ENCODE measurements at regions not wholly inside any gene's neighbourhood (a gene's known extent, or its start where the extent isn't known, plus 50 kb on each side); places are given as distances from the start of the nearest gene placed in this dataset.

GRCh38 chr17:70271200-70271599 is 101.9 kb downstream of the KCNJ2 start:
- no peaks in the 10 kb centered on the region for H3F3A ChIP-seq (ENCODE audit: low read depth)
- H3K4me3 ChIP-seq (ENCODE audit: low read length, poor library complexity, severe bottlenecking) = no peak overlapping the region
- H2AFZ ChIP-seq (ENCODE audit: low read length) = no peak overlapping the region
- no peaks in the 10 kb centered on the region for H3K4me1 ChIP-seq (ENCODE audit: insufficient read depth, low read length, poor library complexity, severe bottlenecking)
- no peaks in the 10 kb centered on the region for H3K9me2 ChIP-seq (replicated peaks; ENCODE audit: low read depth, low read length)
- TF ChIP-seq EZH2phosphoT487 (IDR thresholded peaks at IDR 0.05; ENCODE audit: borderline replicate concordance) (no peak), CTCF (conservative IDR thresholded peaks at IDR 0.05; ENCODE audit: low read length) (no peak)
- H3K9ac ChIP-seq (ENCODE audit: low read depth, low read length, poor library complexity, severe bottlenecking) = no peak overlapping the region
- no peaks in the 10 kb centered on the region for H3K9me3 ChIP-seq (ENCODE audit: insufficient read depth, low read depth, low read length)
- H3K4me2 ChIP-seq (ENCODE audit: low read depth, low read length, poor library complexity, severe bottlenecking) = no peak overlapping the region
- no peaks in the 10 kb centered on the region for H3K27me3 ChIP-seq (ENCODE audit: insufficient read depth, low read length, poor library complexity, severe bottlenecking)
- H3K36me3 ChIP-seq (ENCODE audit: insufficient read depth, low read length) = no peaks in the 10 kb centered on the region
- H4K20me1 ChIP-seq (ENCODE audit: insufficient read depth, low read length, poor library complexity, severe bottlenecking) = no peaks in the 10 kb centered on the region
- H3K79me2 ChIP-seq (ENCODE audit: insufficient read depth, low read length) = no peaks in the 10 kb centered on the region

GRCh38 chr17:70271672-70272071 is 102.3 kb downstream of the KCNJ2 start:
- Histone ChIP-seq H3K4me1 (ENCODE audit: insufficient read depth, low read length, poor library complexity, severe bottlenecking) (no peaks in the 10 kb centered on the region), H3K9ac (ENCODE audit: low read depth, low read length, poor library complexity, severe bottlenecking) (no peak overlapping the region), H3K27me3 (ENCODE audit: insufficient read depth, low read length, poor library complexity, severe bottlenecking) (no peaks in the 10 kb centered on the region), H3F3A (ENCODE audit: low read depth) (no peaks in the 10 kb centered on the region), H3K9me3 (ENCODE audit: insufficient read depth, low read depth, low read length) (no peaks in the 10 kb centered on the region), H2AFZ (ENCODE audit: low read length) (no peak overlapping the region), H3K79me2 (ENCODE audit: insufficient read depth, low read length) (no peaks in the 10 kb centered on the region), H3K4me3 (ENCODE audit: low read length, poor library complexity, severe bottlenecking) (no peak overlapping the region), H4K20me1 (ENCODE audit: insufficient read depth, low read length, poor library complexity, severe bottlenecking) (no peaks in the 10 kb centered on the region), H3K36me3 (ENCODE audit: insufficient read depth, low read length) (no peaks in the 10 kb centered on the region), H3K9me2 (replicated peaks; ENCODE audit: low read depth, low read length) (no peaks in the 10 kb centered on the region), H3K4me2 (ENCODE audit: low read depth, low read length, poor library complexity, severe bottlenecking) (no peak overlapping the region)
- no peak for TF ChIP-seq EZH2phosphoT487 (IDR thresholded peaks at IDR 0.05; ENCODE audit: borderline replicate concordance)
- no peak for TF ChIP-seq CTCF (conservative IDR thresholded peaks at IDR 0.05; ENCODE audit: low read length)

DNA sequence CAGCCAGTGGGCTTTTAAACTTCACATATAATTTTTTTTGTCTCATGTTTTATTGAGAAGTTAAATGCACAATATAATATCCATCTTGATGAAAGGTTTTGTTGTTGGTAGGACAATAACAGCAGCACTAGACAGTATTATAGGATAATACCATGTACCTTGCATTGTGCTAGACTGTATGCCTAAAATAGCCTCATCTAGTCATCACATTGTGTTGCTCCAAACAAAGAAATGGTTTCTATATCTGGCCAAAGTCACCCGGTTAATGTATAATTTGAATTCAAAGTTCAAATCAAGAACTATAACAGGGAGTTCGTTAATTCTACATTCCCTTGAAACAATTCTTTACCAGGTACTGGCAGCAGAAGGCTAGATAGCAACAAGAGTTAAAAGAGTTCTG is 104.9 kb downstream of the KCNJ2 start:
- no peak overlapping the region for H3K4me3 ChIP-seq (ENCODE audit: low read length, poor library complexity, severe bottlenecking)
- H4K20me1 ChIP-seq (ENCODE audit: insufficient read depth, low read length, poor library complexity, severe bottlenecking) = no peaks in the 10 kb centered on the region
- no peaks in the 10 kb centered on the region for H3F3A ChIP-seq (ENCODE audit: low read depth)
- no peaks in the 10 kb centered on the region for H3K36me3 ChIP-seq (ENCODE audit: insufficient read depth, low read length)
- no peak overlapping the region for H3K4me2 ChIP-seq (ENCODE audit: low read depth, low read length, poor library complexity, severe bottlenecking)
- H3K79me2 ChIP-seq (ENCODE audit: insufficient read depth, low read length) = no peaks in the 10 kb centered on the region
- H3K9ac ChIP-seq (ENCODE audit: low read depth, low read length, poor library complexity, severe bottlenecking) = no peak overlapping the region
- H2AFZ ChIP-seq (ENCODE audit: low read length) = no peak overlapping the region
- no peaks in the 10 kb centered on the region for H3K9me3 ChIP-seq (ENCODE audit: insufficient read depth, low read depth, low read length)
- H3K27me3 ChIP-seq (ENCODE audit: insufficient read depth, low read length, poor library complexity, severe bottlenecking) = no peaks in the 10 kb centered on the region
- no peak for TF ChIP-seq CTCF (conservative IDR thresholded peaks at IDR 0.05; ENCODE audit: low read length)
- no peak for TF ChIP-seq EZH2phosphoT487 (IDR thresholded peaks at IDR 0.05; ENCODE audit: borderline replicate concordance)
- H3K9me2 ChIP-seq (replicated peaks; ENCODE audit: low read depth, low read length) = no peaks in the 10 kb centered on the region
- H3K4me1 ChIP-seq (ENCODE audit: insufficient read depth, low read length, poor library complexity, severe bottlenecking) = no peaks in the 10 kb centered on the region

Data from Loucy (cell line).